NCI-H446 (cell line): ENCODE measurements at regions not wholly inside any gene's neighbourhood (a gene's known extent, or its start where the extent isn't known, plus 50 kb on each side); places are given as distances from the start of the nearest gene placed in this dataset.
A peak's percentile ranks its signal among the peaks of the same experiment; 100 is the strongest.
"Not testable (repeated sequence)": the region's sequence is repeated elsewhere in the genome, so short reads cannot be mapped to it uniquely, and the experiment has no call there.

ENCODE experiments used
- DNase-seq, 2 experiments: peaks; one replicate each; lab custom pipeline; 2025; lab: John Stamatoyannopoulos, UW

- not testable (repeated sequence) for DNase-seq
These were observed 79.8 kb downstream of the LGALS9B start for GRCh38 chr17:20387549-20387948.

GRCh38 chr17:20381358-20382300, 85.7 kb downstream of the LGALS9B start:
- DNase-seq: peak; percentile 38 to 49

- not testable (repeated sequence) for DNase-seq
These were observed 86.7 kb downstream of the LGALS9B start for GRCh38 chr17:20380625-20381024.

- DNase-seq: not testable (repeated sequence)
These were observed 88.1 kb downstream of the LGALS9B start for GRCh38 chr17:20379251-20379650.

GRCh38 chr17:20376642-20377041, 90.7 kb downstream of the LGALS9B start:
- not testable (repeated sequence) for DNase-seq

- not testable (repeated sequence) for DNase-seq
These were observed 91.6 kb downstream of the LGALS9B start for GRCh38 chr17:20375745-20376144.
